ENCODE measurements at regions not wholly inside any gene's neighbourhood (a gene's known extent, or its start where the extent isn't known, plus 50 kb on each side); places are given as distances from the start of the nearest gene placed in this dataset.

- H3K9me3 Mint-ChIP-seq = no peaks in the 10 kb centered on the region
- Histone ChIP-seq H3K4me3 (ENCODE audit: low read depth, low read length) (no peak overlapping the region), H3K36me3 (ENCODE audit: control insufficient read depth, insufficient read depth, low read length) (no peaks in the 10 kb centered on the region), H3K27me3 (ENCODE audit: control insufficient read depth, insufficient read depth, low read length) (peaks cover 6% of the 10 kb centered on the region), H3K4me1 (ENCODE audit: control insufficient read depth, insufficient read depth, low read length, poor library complexity, severe bottlenecking) (no peaks in the 10 kb centered on the region), H3K27ac (ENCODE audit: insufficient read depth, low read length, poor library complexity, severe bottlenecking) (no peak overlapping the region), H3K9me3 (ENCODE audit: control insufficient read depth in 2 of 2, low read length in 2 of 2) (no peaks in the 10 kb centered on the region)
- H3K36me3 Mint-ChIP-seq = no peaks in the 10 kb centered on the region
- ATAC-seq (ENCODE audit: low read depth in 2 of 2) = no peak
- no peak overlapping the region for H3K27ac Mint-ChIP-seq
- DNase-seq = no peak
- H3K27me3 Mint-ChIP-seq = peaks cover 14% of the 10 kb centered on the region
- H3K4me3 Mint-ChIP-seq = no peak overlapping the region
- no peaks in the 10 kb centered on the region for H3K4me1 Mint-ChIP-seq
Measured at GRCh38 chr15:91783451-91783850, 70.1 kb upstream of the SLCO3A1 start.

- peaks cover 4% of the 10 kb centered on the region for H3K27me3 ChIP-seq (ENCODE audit: control insufficient read depth, insufficient read depth, low read length)
- Mint-ChIP-seq H3K27ac (no peak overlapping the region), H3K4me1 (no peaks in the 10 kb centered on the region), H3K9me3 (no peaks in the 10 kb centered on the region), H3K4me3 (no peak overlapping the region), H3K36me3 (no peaks in the 10 kb centered on the region), H3K27me3 (peaks cover 6% of the 10 kb centered on the region)
- no peaks in the 10 kb centered on the region for H3K36me3 ChIP-seq (ENCODE audit: control insufficient read depth, insufficient read depth, low read length)
- DNase-seq = no peak
- H3K4me1 ChIP-seq (ENCODE audit: control insufficient read depth, insufficient read depth, low read length, poor library complexity, severe bottlenecking) = no peaks in the 10 kb centered on the region
- no peak overlapping the region for H3K27ac ChIP-seq (ENCODE audit: insufficient read depth, low read length, poor library complexity, severe bottlenecking)
- H3K9me3 ChIP-seq (ENCODE audit: control insufficient read depth in 2 of 2, low read length in 2 of 2) = no peaks in the 10 kb centered on the region
- no peak overlapping the region for H3K4me3 ChIP-seq (ENCODE audit: low read depth, low read length)
- ATAC-seq (ENCODE audit: low read depth in 2 of 2) = no peak
Measured at GRCh38 chr15:91784973-91785709, 68.4 kb upstream of the SLCO3A1 start.

GRCh38 chr15:91787198-91787597, 66.3 kb upstream of the SLCO3A1 start:
- no peaks in the 10 kb centered on the region for H3K4me1 ChIP-seq (ENCODE audit: control insufficient read depth, insufficient read depth, low read length, poor library complexity, severe bottlenecking)
- no peaks in the 10 kb centered on the region for H3K4me1 Mint-ChIP-seq
- H3K27me3 ChIP-seq (ENCODE audit: control insufficient read depth, insufficient read depth, low read length) = peaks cover 2% of the 10 kb centered on the region
- no peak overlapping the region for H3K4me3 Mint-ChIP-seq
- no peaks in the 10 kb centered on the region for H3K36me3 ChIP-seq (ENCODE audit: control insufficient read depth, insufficient read depth, low read length)
- H3K27ac Mint-ChIP-seq = no peak overlapping the region
- no peak for ATAC-seq (ENCODE audit: low read depth in 2 of 2)
- H3K9me3 Mint-ChIP-seq = no peaks in the 10 kb centered on the region
- no peaks in the 10 kb centered on the region for H3K36me3 Mint-ChIP-seq
- no peak overlapping the region for H3K27ac ChIP-seq (ENCODE audit: insufficient read depth, low read length, poor library complexity, severe bottlenecking)
- no peak overlapping the region for H3K4me3 ChIP-seq (ENCODE audit: low read depth, low read length)
- H3K9me3 ChIP-seq (ENCODE audit: control insufficient read depth in 2 of 2, low read length in 2 of 2) = no peaks in the 10 kb centered on the region
- no peak for DNase-seq
- peaks cover 15% of the 10 kb centered on the region for H3K27me3 Mint-ChIP-seq

GRCh38 chr15:91789136-91789535, 64.4 kb upstream of the SLCO3A1 start:
- no peaks in the 10 kb centered on the region for H3K36me3 ChIP-seq (ENCODE audit: control insufficient read depth, insufficient read depth, low read length)
- no peaks in the 10 kb centered on the region for H3K4me1 Mint-ChIP-seq
- H3K27ac Mint-ChIP-seq = no peak overlapping the region

GRCh38 chr15:91790836-91791235, 62.7 kb upstream of the SLCO3A1 start:
- no peaks in the 10 kb centered on the region for H3K36me3 ChIP-seq (ENCODE audit: control insufficient read depth, insufficient read depth, low read length)
- ATAC-seq (ENCODE audit: low read depth in 2 of 2) (no peak), DNase-seq (no peak)
- no peak overlapping the region for H3K27ac ChIP-seq (ENCODE audit: insufficient read depth, low read length, poor library complexity, severe bottlenecking)
- Mint-ChIP-seq H3K4me3 (no peak overlapping the region), H3K9me3 (peaks cover 0 to under 1% (median 0%) of the 10 kb centered on the region in 7 donors), H3K27ac (no peak overlapping the region), H3K4me1 (no peaks in the 10 kb centered on the region), H3K27me3 (peaks cover 20% of the 10 kb centered on the region), H3K36me3 (no peaks in the 10 kb centered on the region)
- H3K9me3 ChIP-seq (ENCODE audit: control insufficient read depth in 2 of 2, low read length in 2 of 2) = no peaks in the 10 kb centered on the region
- H3K27me3 ChIP-seq (ENCODE audit: control insufficient read depth, insufficient read depth, low read length) = peaks cover 7% of the 10 kb centered on the region
- H3K4me1 ChIP-seq (ENCODE audit: control insufficient read depth, insufficient read depth, low read length, poor library complexity, severe bottlenecking) = no peaks in the 10 kb centered on the region
- H3K4me3 ChIP-seq (ENCODE audit: low read depth, low read length) = no peak overlapping the region

More at GRCh38 chr15:91789136-91789535, 64.4 kb upstream of the SLCO3A1 start:
- Mint-ChIP-seq H3K36me3 (no peaks in the 10 kb centered on the region), H3K4me3 (no peak overlapping the region), H3K27me3 (peaks cover 14% of the 10 kb centered on the region), H3K9me3 (no peaks in the 10 kb centered on the region)
- Histone ChIP-seq H3K27ac (ENCODE audit: insufficient read depth, low read length, poor library complexity, severe bottlenecking) (no peak overlapping the region), H3K4me3 (ENCODE audit: low read depth, low read length) (no peak overlapping the region), H3K4me1 (ENCODE audit: control insufficient read depth, insufficient read depth, low read length, poor library complexity, severe bottlenecking) (no peaks in the 10 kb centered on the region), H3K27me3 (ENCODE audit: control insufficient read depth, insufficient read depth, low read length) (peaks cover 7% of the 10 kb centered on the region), H3K9me3 (ENCODE audit: control insufficient read depth in 2 of 2, low read length in 2 of 2) (no peaks in the 10 kb centered on the region)
- no peak for DNase-seq
- no peak for ATAC-seq (ENCODE audit: low read depth in 2 of 2)

GRCh38 chr15:91793771-91794170, 59.7 kb upstream of the SLCO3A1 start:
- DNase-seq (no peak), ATAC-seq (ENCODE audit: low read depth in 2 of 2) (no peak)
- H3K4me1 Mint-ChIP-seq = no peaks in the 10 kb centered on the region
- Histone ChIP-seq H3K9me3 (ENCODE audit: control insufficient read depth in 2 of 2, low read length in 2 of 2) (no peaks in the 10 kb centered on the region), H3K4me1 (ENCODE audit: control insufficient read depth, insufficient read depth, low read length, poor library complexity, severe bottlenecking) (no peaks in the 10 kb centered on the region), H3K27ac (ENCODE audit: insufficient read depth, low read length, poor library complexity, severe bottlenecking) (no peak overlapping the region), H3K4me3 (ENCODE audit: low read depth, low read length) (no peak overlapping the region), H3K27me3 (ENCODE audit: control insufficient read depth, insufficient read depth, low read length) (peaks cover 10% of the 10 kb centered on the region), H3K36me3 (ENCODE audit: control insufficient read depth, insufficient read depth, low read length) (no peaks in the 10 kb centered on the region)
- H3K27me3 Mint-ChIP-seq = peaks cover 24% of the 10 kb centered on the region
- peaks cover 0 to 1% (median 0%) of the 10 kb centered on the region in 7 donors for H3K9me3 Mint-ChIP-seq
- H3K36me3 Mint-ChIP-seq = no peaks in the 10 kb centered on the region
- H3K27ac Mint-ChIP-seq = no peak overlapping the region
- no peak overlapping the region for H3K4me3 Mint-ChIP-seq

GRCh38 chr15:91795235-91795634, 58.3 kb upstream of the SLCO3A1 start:
- Mint-ChIP-seq H3K27ac (no peak overlapping the region), H3K36me3 (no peaks in the 10 kb centered on the region)

GRCh38 chr15:91801836-91802534, 51.5 kb upstream of the SLCO3A1 start:
- Mint-ChIP-seq H3K36me3 (no peaks in the 10 kb centered on the region), H3K27ac (no peak overlapping the region), H3K9me3 (no peaks in the 10 kb centered on the region), H3K4me3 (no peak overlapping the region), H3K27me3 (peaks cover 19% of the 10 kb centered on the region), H3K4me1 (no peaks in the 10 kb centered on the region)
- H3K27ac ChIP-seq (ENCODE audit: insufficient read depth, low read length, poor library complexity, severe bottlenecking) = no peak overlapping the region
- H3K27me3 ChIP-seq (ENCODE audit: control insufficient read depth, insufficient read depth, low read length) = peaks cover 15% of the 10 kb centered on the region
- no peak for ATAC-seq (ENCODE audit: low read depth in 2 of 2)
- H3K4me1 ChIP-seq (ENCODE audit: control insufficient read depth, insufficient read depth, low read length, poor library complexity, severe bottlenecking) = no peaks in the 10 kb centered on the region
- no peaks in the 10 kb centered on the region for H3K36me3 ChIP-seq (ENCODE audit: control insufficient read depth, insufficient read depth, low read length)
- no peak overlapping the region for H3K4me3 ChIP-seq (ENCODE audit: low read depth, low read length)
- DNase-seq = no peak
- no peaks in the 10 kb centered on the region for H3K9me3 ChIP-seq (ENCODE audit: control insufficient read depth in 2 of 2, low read length in 2 of 2)

More at GRCh38 chr15:91795235-91795634, 58.3 kb upstream of the SLCO3A1 start:
- H3K9me3 ChIP-seq (ENCODE audit: control insufficient read depth in 2 of 2, low read length in 2 of 2) = no peaks in the 10 kb centered on the region
- Mint-ChIP-seq H3K27me3 (peaks cover 30% of the 10 kb centered on the region), H3K9me3 (peaks cover 0 to 1% (median 0%) of the 10 kb centered on the region in 7 donors), H3K4me3 (no peak overlapping the region), H3K4me1 (no peaks in the 10 kb centered on the region)
- H3K4me1 ChIP-seq (ENCODE audit: control insufficient read depth, insufficient read depth, low read length, poor library complexity, severe bottlenecking) = no peaks in the 10 kb centered on the region
- no peaks in the 10 kb centered on the region for H3K36me3 ChIP-seq (ENCODE audit: control insufficient read depth, insufficient read depth, low read length)
- ATAC-seq (ENCODE audit: low read depth in 2 of 2) (no peak), DNase-seq (no peak)
- H3K27me3 ChIP-seq (ENCODE audit: control insufficient read depth, insufficient read depth, low read length) = peaks cover 10% of the 10 kb centered on the region
- no peak overlapping the region for H3K27ac ChIP-seq (ENCODE audit: insufficient read depth, low read length, poor library complexity, severe bottlenecking)
- H3K4me3 ChIP-seq (ENCODE audit: low read depth, low read length) = no peak overlapping the region

Measured in CD4-positive, CD25-positive, alpha-beta regulatory T cell (primary cell).